Endothelial cell of umbilical vein (primary cell): ENCODE measurements at regions not wholly inside any gene's neighbourhood (a gene's known extent, or its start where the extent isn't known, plus 50 kb on each side); places are given as distances from the start of the nearest gene placed in this dataset.

ENCODE experiments used
- BruUV-seq: library from RNA; stranded (reverse); fragments of 400-500 nt; replicated peaks from 2 replicates; lab custom pipeline; 2021; lab: Mats Ljungman, UMichigan
- CTCF ChIA-PET: fragments of 300-600, 350-600 bp; sonication (Branson Sonifier 250); formaldehyde crosslinking; loops from one replicate; lab custom pipeline; 2021; ENCODE audit warnings: antibody characterized with exemption, inconsistent platforms; lab: Charles Lee
- POLR2A ChIA-PET: fragments of 300-600, 350-600 bp; sonication (Branson Sonifier 250); formaldehyde crosslinking; loops from one replicate; lab custom pipeline; 2021; ENCODE audit warnings: antibody characterized with exemption, inconsistent platforms; lab: Charles Lee
- DNase-seq: peaks from one replicate; pipeline ENCODE4 v3.0.0-alpha.2; 2011; ENCODE audit warnings: low read depth, low spot score
- FAIRE-seq: peaks from 2 replicates; lab custom pipeline; 2011; peaks lifted over from hg19 to GRCh38; lab: Jason Lieb, UNC
- H2AFZ ChIP-seq: 2 replicates; pipeline ENCODE4 v1.6.0; 2012; ENCODE audit warnings: low read depth, low read length, control low read depth, inconsistent platforms
- H3K27ac ChIP-seq: 2 replicates; pipeline ENCODE4 v1.5.1; 2011; ENCODE audit warnings: low read depth, mild to moderate bottlenecking, control low read depth, low read length, moderate library complexity; ENCODE audit not compliant: insufficient read depth
- H3K27me3 ChIP-seq, 2 experiments: 2 replicates each; pipeline versions ENCODE4 v1.6.0 to v1.6.1; 2011; ENCODE audit warnings: low read length in 2 of 2, mixed read lengths in 1 of 2; ENCODE audit not compliant: control insufficient read depth in 2 of 2, insufficient read depth in 2 of 2
- H3K36me3 ChIP-seq, 2 experiments: 2 replicates in 1 of 2; 3 replicates in 1 of 2; pipeline ENCODE4 v1.5.1; 2011; ENCODE audit warnings: low read length in 2 of 2, mild to moderate bottlenecking in 1 of 2, moderate library complexity in 1 of 2; ENCODE audit not compliant: control insufficient read depth in 2 of 2, insufficient read depth in 2 of 2; ENCODE audit errors: extremely low read depth in 1 of 2
- H3K4me1 ChIP-seq: 3 replicates; pipeline ENCODE4 v1.5.1; 2011; ENCODE audit warnings: mild to moderate bottlenecking, low read length; ENCODE audit not compliant: control insufficient read depth, insufficient read depth; ENCODE audit errors: extremely low read depth
- H3K4me2 ChIP-seq: 2 replicates; pipeline ENCODE4 v1.6.1; 2011; ENCODE audit warnings: low read length, control low read depth, mixed read lengths; ENCODE audit not compliant: insufficient read depth
- H3K4me3 ChIP-seq, 3 experiments: fragments of 200-600 bp in 1 of 3; sonication (generic), shearing (Covaris generic) in 1 of 3; replicated peaks in 1 of 3; 2 replicates each; pipeline ENCODE4 v1.5.1; 2011 to 2016; ENCODE audit warnings: control low read depth in 3 of 3, low read length in 3 of 3, mild to moderate bottlenecking in 2 of 3, inconsistent platforms in 1 of 3, low read depth in 1 of 3, moderate library complexity in 1 of 3; ENCODE audit not compliant: insufficient read depth in 1 of 3
- H3K79me2 ChIP-seq: 2 replicates; pipeline ENCODE4 v1.6.0; 2012; ENCODE audit warnings: low read length, inconsistent platforms; ENCODE audit not compliant: control insufficient read depth, insufficient read depth
- H3K9ac ChIP-seq: replicated peaks from 2 replicates; pipeline ENCODE3; 2011; ENCODE audit warnings: low read length, control low read depth; ENCODE audit not compliant: insufficient read depth; ENCODE audit errors: extremely low read depth
- H3K9me1 ChIP-seq: replicated peaks from 3 replicates; pipeline ENCODE4 v1.6.0; 2011; ENCODE audit warnings: mild to moderate bottlenecking, low read length; ENCODE audit not compliant: control insufficient read depth, insufficient read depth; ENCODE audit errors: extremely low read depth
- H3K9me3 ChIP-seq: replicated peaks from 2 replicates; pipeline ENCODE4 v1.5.1; 2012; ENCODE audit warnings: low read length, inconsistent platforms; ENCODE audit not compliant: control insufficient read depth, insufficient read depth
- H4K20me1 ChIP-seq: replicated peaks from 2 replicates; pipeline ENCODE3; 2011; ENCODE audit warnings: mild to moderate bottlenecking, low read length; ENCODE audit not compliant: control insufficient read depth, insufficient read depth; ENCODE audit errors: extremely low read depth
- CTCF ChIP-seq, 2 donors: IDR thresholded peaks; 1 replicate in 1 of 2; 2 replicates in 1 of 2; pipeline ENCODE4 v1.5.1; 2011; ENCODE audit warnings: low read length in 2 of 2, mild to moderate bottlenecking in 2 of 2, moderate library complexity in 2 of 2, control low read depth in 1 of 2, inconsistent platforms in 1 of 2, low read depth in 1 of 2; ENCODE audit not compliant: insufficient read depth in 1 of 2; ENCODE audit errors: extremely low read depth in 1 of 2
- EZH2 ChIP-seq: IDR thresholded peaks from 2 replicates; pipeline ENCODE4 v1.6.1; 2012; ENCODE audit warnings: borderline replicate concordance, low read depth, mild to moderate bottlenecking, moderate library complexity, low read length, inconsistent platforms; ENCODE audit not compliant: severe bottlenecking
- FOS ChIP-seq: IDR thresholded peaks from 2 replicates; pipeline ENCODE4 v1.6.1; 2011; ENCODE audit warnings: mild to moderate bottlenecking, low read length, moderate library complexity, borderline replicate concordance; ENCODE audit not compliant: insufficient read depth
- GATA2 ChIP-seq: IDR thresholded peaks from 2 replicates; pipeline ENCODE4 v1.7.0; 2011; ENCODE audit warnings: low read depth, mild to moderate bottlenecking, moderate library complexity, mixed read lengths, low read length; ENCODE audit not compliant: insufficient read length, insufficient read depth
- JUN ChIP-seq: IDR thresholded peaks from 2 replicates; pipeline ENCODE4 v1.6.1; 2011; ENCODE audit warnings: borderline replicate concordance, low read depth; ENCODE audit not compliant: insufficient read length, insufficient read depth
- MAX ChIP-seq: IDR thresholded peaks from 2 replicates; pipeline ENCODE4 v1.6.1; 2011; ENCODE audit not compliant: insufficient read depth, insufficient read length
- MYC ChIP-seq: IDR thresholded peaks from one replicate; pipeline ENCODE4 v1.6.1; 2011; ENCODE audit warnings: mild to moderate bottlenecking, low read depth, low read length
- POLR2A ChIP-seq: IDR thresholded peaks from 2 replicates; pipeline ENCODE4 v1.6.1; 2012; ENCODE audit warnings: low read depth, mild to moderate bottlenecking, control low read depth, low read length
- POLR2AphosphoS5 ChIP-seq: IDR thresholded peaks from 2 replicates; pipeline ENCODE4 v1.6.1; 2012; ENCODE audit warnings: low read depth, mild to moderate bottlenecking, control low read depth, low read length, moderate library complexity; ENCODE audit not compliant: insufficient read depth
- dilution Hi-C: fragments of 300-500 bp; cut with MboI; formaldehyde crosslinking; loops from one replicate; pipeline ENCODE4 v1.15.0; 2019; ENCODE audit warnings: low sequenced_read_pairs; ENCODE audit not compliant: extremely low pct_ligation_motif_present
- intact Hi-C: fragments of 100-400 bp; cut with micrococcal nuclease; formaldehyde crosslinking; loops from one replicate; pipeline ENCODE4 v1.10.0; 2022

- ChIA-PET CTCF (no interaction called here), POLR2A (no interaction called here)
- no TSS peak for BruUV-seq
- Histone ChIP-seq H3K27me3 (no peaks in the 10 kb centered on the region), H3K9ac (no peak overlapping the region), H4K20me1 (no peaks in the 10 kb centered on the region), H2AFZ (no peak overlapping the region), H3K27ac (no peak overlapping the region), H3K9me1 (no peaks in the 10 kb centered on the region), H3K4me2 (no peak overlapping the region), H3K36me3 (no peaks in the 10 kb centered on the region), H3K4me3 (no peak overlapping the region), H3K4me1 (no peaks in the 10 kb centered on the region), H3K9me3 (no peaks in the 10 kb centered on the region), H3K79me2 (no peaks in the 10 kb centered on the region)
- intact Hi-C loops (no loop called here), dilution Hi-C loops (no loop called here)
- FAIRE-seq = no peak
- DNase-seq = no peak
- TF ChIP-seq FOS = no peak
- TF ChIP-seq POLR2A = no peak
- TF ChIP-seq POLR2AphosphoS5 = no peak
- TF ChIP-seq JUN = no peak
- TF ChIP-seq MYC = no peak
- TF ChIP-seq GATA2 = no peak
- TF ChIP-seq CTCF (IDR thresholded peaks at IDR 0.05; ENCODE audit: extremely low read depth in 1 of 2, insufficient read depth in 1 of 2, low read depth in 1 of 2, low read length in 2 of 2) = no peak
- TF ChIP-seq EZH2 = no peak
- TF ChIP-seq MAX = no peak
Measured at GRCh38 chr2:220499225-220499624, 871.8 kb downstream of the SLC4A3 start.
